ENCODE measurements at regions not wholly inside any gene's neighbourhood (a gene's known extent, or its start where the extent isn't known, plus 50 kb on each side); places are given as distances from the start of the nearest gene placed in this dataset.

DNA sequence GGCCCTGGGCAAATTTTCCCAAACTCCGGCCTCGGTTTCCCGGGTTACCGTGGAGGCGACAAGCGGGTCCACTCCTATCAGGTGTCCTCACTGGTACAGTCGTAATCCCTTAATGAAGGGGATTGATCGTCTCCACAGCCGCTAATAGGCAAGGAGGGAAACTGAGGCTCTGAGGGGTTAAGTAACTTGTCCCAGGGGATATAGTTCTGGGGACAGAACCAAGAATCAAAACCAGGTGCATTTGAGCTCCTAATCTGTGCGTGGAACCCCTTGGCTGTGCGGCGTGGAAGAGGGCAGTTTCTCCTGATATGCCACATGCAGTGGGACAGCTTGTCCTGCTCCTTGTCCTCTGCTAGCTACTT, 157.2 kb downstream of the CYRIA start:
- in situ Hi-C loops (cut with MboI; ENCODE audit: low sequenced_read_pairs): no loop called here

DNA sequence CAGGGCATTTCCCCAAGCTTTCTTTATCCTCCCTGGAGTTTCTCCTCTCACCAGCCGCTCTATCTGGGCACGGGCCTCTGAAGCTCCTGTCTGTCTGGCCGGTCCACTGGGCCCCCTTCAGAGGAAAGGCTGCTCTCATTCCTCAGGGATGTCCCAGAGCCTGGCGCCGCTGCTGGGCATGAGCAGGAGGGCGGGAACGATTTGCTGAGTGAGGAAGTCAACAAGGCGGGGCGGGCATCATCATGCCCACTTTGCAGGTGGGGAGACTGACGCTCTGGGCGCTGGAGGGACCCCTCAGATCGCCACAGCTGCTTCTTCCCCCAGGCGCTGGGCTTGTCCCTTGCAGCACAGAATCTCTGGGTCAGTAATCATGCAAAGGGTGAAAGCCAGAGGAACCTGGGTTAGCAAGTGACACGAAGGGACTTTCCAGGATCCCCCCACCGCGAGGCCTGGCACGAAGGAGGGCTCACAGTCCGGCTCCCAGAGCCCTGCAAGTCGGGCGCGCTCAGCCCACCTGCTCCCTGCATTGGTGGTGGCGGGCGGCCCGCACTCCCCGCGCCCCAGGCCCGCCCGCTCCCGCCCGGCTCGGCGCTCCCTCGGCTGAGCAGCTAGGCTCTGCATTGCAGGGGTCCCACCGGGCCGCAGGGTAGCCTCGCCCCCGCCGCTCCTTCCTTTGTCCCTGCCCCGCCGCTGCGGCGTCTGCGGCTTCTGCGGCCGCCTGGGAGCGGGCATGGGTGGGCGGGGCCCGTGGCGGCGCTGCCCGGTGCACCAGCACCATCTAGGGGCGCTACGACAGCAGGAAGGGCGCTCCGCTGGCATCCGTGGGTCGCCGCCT, 157.8 kb downstream of the CYRIA start:
- in situ Hi-C loops (cut with MboI; ENCODE audit: low sequenced_read_pairs): no loop called here

GRCh38 chr2:16506366-16506765, 159.3 kb downstream of the CYRIA start:
- in situ Hi-C loops (cut with MboI; ENCODE audit: low sequenced_read_pairs): no loop called here

DNA sequence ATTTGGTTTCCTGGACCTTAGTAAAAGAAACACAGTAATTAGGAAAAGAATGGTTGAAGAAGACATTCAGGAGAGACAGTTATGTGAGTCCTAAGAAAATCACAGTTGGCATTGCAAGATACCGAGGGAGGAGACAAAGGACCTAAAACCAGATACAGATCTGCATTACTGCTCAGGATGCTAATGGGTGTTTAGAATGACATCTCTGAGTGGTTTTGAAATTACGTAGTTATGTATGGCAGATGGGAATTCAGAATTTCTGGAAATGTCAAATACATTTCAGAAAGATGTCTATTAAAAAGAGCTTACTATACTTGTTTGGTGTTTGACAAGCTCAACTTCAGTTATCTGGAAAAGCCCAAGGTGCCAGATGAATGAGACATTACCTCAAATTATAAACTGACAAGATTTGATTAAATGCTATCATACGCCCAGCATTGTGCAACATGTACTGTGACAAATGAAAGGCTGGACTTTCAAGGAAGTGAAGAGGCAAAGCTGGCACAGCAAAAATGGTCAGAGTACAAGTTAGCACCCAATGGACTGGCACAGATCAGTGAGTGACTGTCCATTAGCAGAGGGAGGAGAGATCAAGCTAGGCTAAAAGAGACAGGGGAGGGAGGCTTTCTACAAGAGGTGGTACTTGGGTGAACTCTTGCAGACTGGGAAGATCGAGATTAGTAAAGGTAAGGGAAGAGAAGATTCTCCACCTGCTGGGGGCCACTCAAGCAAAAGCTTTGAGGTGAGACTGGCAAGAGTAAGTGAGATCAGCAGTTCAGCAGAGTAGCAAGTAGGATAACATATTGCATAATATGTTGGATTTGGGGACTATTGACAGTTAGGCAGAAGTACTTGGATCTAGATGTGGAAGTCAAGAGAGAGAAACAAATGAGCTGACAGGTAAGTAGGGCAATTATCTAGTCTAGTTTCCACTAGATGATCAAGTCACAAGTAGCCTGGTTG, 168.9 kb downstream of the CYRIA start:
- in situ Hi-C loops (cut with MboI; ENCODE audit: low sequenced_read_pairs): no loop called here

DNA sequence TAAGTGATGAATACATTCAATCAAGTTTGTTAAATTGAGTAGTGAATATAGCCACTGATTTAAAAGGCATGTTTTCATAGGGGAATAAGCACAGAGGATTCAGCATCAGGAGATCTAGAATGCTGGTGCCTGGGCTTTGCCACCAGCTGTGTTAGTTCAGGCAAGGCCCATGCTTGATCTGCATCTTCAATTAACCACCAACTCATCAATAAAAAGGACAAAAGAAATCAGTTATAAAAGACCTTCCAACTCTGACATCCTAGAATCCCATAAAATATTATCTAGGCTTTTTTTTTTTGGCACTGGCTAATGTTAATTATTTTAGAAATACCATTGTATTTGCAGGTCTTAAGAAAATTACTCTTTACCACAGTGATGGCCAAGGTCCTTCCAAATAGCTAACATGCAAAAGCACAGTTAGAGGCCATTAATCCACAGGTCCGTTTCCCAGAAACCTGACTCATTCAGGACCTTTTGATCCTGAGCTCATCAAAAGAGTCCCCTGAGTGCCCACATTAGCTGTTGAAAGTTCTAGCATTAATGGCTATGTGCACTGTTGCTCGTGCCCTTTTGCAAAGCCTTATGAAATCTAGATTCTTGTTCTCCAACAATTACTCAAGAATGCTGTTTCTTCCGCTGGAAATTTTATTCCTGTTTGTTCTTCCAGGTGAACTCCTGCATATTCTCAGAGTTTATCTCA, 170.0 kb downstream of the CYRIA start:
- in situ Hi-C loops (cut with MboI; ENCODE audit: low sequenced_read_pairs): no loop called here

DNA sequence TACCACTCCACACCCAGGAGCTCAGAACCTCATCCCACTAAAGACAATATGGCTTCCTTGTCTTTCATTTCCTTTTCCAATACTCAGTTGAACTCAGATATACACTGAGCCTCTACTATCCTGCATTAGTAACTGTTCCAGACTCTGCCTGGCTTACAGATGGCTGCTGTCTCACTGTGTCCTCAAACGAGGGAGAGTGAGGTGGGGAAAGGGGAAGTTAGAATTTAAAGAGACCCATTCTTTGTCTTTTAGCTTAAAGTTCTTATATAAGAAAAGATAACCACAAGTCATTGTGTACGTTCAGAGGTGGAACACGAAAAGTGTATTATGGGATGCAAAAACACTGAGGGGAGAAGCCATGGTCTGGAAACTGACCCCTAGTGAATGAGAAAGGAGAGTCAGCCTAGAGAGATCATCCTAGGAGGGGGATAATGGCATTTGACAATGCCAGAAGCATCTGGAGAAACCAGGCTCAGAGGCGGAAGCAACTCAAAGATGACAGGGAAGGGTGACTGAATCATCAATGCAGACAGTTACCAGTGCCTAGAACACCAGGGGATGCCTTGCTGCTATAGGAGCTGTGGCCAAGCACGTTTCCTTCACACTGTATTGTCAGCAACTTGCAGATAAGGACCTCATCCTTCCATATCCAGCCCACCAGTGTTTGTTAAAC, 170.7 kb downstream of the CYRIA start:
- in situ Hi-C loops (cut with MboI; ENCODE audit: low sequenced_read_pairs): no loop called here

- in situ Hi-C loops (cut with MboI; ENCODE audit: low sequenced_read_pairs): no loop called here
Measured at GRCh38 chr2:16493788-16494187, 171.8 kb downstream of the CYRIA start.

DNA sequence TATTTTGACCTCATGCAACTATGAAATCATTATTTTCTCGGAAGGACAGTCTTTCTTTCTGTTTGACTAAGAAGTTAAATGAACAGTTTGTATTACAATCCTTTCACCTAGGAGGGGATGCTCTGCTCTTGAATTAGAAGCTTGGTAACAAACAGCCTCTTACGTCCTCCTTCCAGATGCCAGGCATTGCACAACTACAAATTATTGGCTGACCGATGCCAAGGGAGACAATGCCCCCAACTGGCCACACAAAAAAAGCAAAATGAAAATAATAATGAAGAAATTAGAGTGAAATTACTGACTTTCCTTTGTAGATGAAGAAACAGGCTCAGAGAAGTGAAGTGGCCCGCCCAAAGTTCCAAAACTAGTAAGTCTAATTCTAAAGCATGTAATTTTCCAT, 177.9 kb downstream of the CYRIA start:
- in situ Hi-C loops (cut with MboI; ENCODE audit: low sequenced_read_pairs): no loop called here

GRCh38 chr2:16485251-16485650, 180.4 kb downstream of the CYRIA start:
- in situ Hi-C loops (cut with MboI; ENCODE audit: low sequenced_read_pairs): no loop called here

- in situ Hi-C loops (cut with MboI; ENCODE audit: low sequenced_read_pairs): no loop called here
Measured at GRCh38 chr2:16482460-16482859, 183.2 kb downstream of the CYRIA start.

GRCh38 chr2:16481351-16481750, 184.3 kb downstream of the CYRIA start:
- in situ Hi-C loops (cut with MboI; ENCODE audit: low sequenced_read_pairs): no loop called here

DNA sequence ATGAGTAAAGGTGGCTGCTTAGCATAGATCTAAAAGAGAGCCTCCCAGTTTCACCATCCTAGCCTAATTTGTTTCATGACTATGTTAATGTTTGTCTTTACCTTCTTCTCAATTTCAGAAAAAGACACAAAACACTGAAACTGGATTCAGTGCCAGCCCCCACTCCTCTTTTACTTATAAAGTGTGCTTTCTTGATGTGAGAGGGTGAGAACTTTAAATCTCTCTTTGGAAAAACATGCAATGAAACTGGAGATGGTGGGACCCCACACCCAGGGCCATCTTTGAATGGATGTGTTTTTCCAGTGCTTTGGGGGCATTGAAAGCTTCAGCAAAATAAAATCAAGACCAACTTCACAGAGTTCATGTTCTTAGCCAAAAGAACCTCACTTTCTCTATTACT, 185.9 kb downstream of the CYRIA start:
- in situ Hi-C loops (cut with MboI; ENCODE audit: low sequenced_read_pairs): no loop called here

- in situ Hi-C loops (cut with MboI; ENCODE audit: low sequenced_read_pairs): no loop called here
Measured at GRCh38 chr2:16478434-16479210, 187.0 kb downstream of the CYRIA start.

- in situ Hi-C loops (cut with MboI; ENCODE audit: low sequenced_read_pairs): no loop called here
Measured at GRCh38 chr2:16477648-16478047, 188.0 kb downstream of the CYRIA start.

- in situ Hi-C loops (cut with MboI; ENCODE audit: low sequenced_read_pairs): no loop called here
Measured at GRCh38 chr2:16476866-16477265, 188.8 kb downstream of the CYRIA start.

GRCh38 chr2:16475986-16476567, 189.6 kb downstream of the CYRIA start:
- in situ Hi-C loops (cut with MboI; ENCODE audit: low sequenced_read_pairs): no loop called here

- in situ Hi-C loops (cut with MboI; ENCODE audit: low sequenced_read_pairs): no loop called here
Measured at GRCh38 chr2:16475586-16475985, 190.0 kb downstream of the CYRIA start.

DNA sequence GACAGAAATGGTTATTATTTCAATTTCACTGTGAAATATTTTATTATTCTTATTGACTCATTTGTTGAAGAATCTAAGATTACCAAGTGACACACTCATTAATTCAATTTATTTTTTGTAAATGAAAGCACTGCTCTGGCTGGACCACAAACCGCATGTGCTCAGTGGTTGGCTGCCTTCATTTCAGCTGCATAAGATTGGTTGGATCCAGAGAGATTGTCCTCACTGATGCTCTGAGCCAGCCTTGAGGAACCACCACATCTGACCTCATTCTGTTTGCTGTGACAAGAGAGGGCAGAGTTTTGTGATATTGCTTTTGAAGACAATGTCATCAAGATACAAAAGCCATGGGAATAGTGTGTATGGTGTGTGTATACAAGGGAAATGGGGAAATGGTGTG, 192.1 kb downstream of the CYRIA start:
- in situ Hi-C loops (cut with MboI; ENCODE audit: low sequenced_read_pairs): no loop called here

DNA sequence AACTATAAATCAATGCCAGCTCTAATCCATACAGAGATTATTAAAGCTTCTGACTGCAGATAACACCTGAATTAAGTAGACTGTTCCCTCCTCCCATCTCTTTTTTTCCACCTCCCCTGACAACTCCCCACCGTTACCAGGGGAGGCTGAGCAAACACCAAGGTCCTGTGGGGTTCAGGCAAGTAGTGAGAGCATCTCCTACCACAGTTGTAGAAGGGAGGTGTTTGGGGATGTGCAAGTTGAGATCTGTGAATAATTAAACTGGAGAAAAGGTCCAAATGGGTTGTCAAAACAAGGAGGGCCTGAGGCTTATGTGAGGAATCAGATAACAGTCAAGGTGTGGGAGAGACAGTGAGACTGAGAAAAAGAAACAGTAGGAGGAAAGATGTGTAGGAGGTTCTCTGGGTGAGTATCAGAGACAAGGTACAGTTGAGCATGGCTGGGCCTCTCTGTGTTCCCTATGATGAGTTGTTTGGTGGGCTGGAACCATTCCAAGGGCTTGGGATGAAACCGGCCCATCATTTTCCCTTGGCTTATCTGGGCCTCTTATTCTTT, 194.6 kb downstream of the CYRIA start:
- in situ Hi-C loops (cut with MboI; ENCODE audit: low sequenced_read_pairs): no loop called here

DNA sequence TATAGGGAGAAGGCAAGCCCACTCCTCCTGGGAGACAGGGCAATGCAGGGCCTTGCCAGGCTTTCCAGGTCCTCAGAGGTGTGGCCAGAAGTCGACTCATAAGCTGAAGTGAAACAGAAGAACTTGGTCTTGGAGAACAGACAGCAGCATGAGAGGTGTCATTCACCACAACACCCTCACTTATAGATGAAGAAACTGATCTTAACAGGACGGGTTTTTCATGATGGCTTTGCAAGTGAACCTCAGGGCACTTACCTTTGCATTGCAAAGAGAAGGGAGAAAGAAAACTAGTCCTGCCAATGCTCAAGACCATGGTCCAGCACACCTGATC, 198.8 kb downstream of the CYRIA start:
- in situ Hi-C loops (cut with MboI; ENCODE audit: low sequenced_read_pairs): no loop called here
